ENCODE measurements at regions not wholly inside any gene's neighbourhood (a gene's known extent, or its start where the extent isn't known, plus 50 kb on each side); places are given as distances from the start of the nearest gene placed in this dataset.

DNA sequence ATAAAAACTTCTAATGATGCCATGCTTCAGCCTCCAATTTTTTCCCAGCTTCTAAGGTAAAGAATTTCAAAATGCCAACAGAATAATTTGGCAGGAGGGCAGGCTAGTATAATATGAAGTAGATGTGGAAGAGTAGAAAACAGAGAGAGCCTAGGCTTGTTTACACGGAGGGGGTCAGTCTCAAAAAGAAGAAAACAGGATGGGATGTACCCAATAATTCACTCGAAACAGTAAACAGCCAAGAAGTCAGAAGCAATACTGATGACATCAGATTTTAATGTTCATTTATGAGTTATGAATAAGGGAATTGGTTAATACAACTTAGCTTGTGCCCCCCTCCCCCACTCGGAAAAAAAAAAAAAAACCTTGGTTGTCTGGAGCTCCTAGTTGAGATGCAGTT lies 422.5 kb downstream of the FOXO1 start:
- TF ChIP-seq POLR2A (IDR thresholded peaks at IDR 0.05; ENCODE audit: low read length) (no peak), GATA1 (IDR thresholded peaks at IDR 0.05; ENCODE audit: low read depth, low read length) (no peak)
- no peak for DNase-seq

DNA sequence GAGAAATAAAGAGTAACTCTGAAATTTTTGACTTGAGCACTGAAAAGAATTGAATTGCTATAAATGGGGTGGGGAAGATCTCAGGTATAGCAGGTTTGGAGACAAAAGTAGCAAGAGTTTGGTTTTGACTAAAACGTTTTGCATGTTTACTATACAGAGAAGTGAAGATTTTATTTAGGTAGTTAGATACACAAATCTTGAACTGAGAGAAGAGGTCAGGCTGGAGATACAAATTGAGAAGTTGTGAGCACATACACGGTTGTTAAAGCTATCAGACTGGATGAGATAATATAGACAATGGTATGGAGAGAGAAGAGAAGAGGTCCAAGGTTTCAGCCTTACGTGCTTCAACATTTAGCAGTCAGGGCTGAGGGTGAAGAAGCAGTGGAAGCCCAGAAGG lies 420.9 kb downstream of the FOXO1 start:
- TF ChIP-seq GATA1 (IDR thresholded peaks at IDR 0.05; ENCODE audit: low read depth, low read length) (no peak), POLR2A (IDR thresholded peaks at IDR 0.05; ENCODE audit: low read length) (no peak)
- DNase-seq: no peak

DNA sequence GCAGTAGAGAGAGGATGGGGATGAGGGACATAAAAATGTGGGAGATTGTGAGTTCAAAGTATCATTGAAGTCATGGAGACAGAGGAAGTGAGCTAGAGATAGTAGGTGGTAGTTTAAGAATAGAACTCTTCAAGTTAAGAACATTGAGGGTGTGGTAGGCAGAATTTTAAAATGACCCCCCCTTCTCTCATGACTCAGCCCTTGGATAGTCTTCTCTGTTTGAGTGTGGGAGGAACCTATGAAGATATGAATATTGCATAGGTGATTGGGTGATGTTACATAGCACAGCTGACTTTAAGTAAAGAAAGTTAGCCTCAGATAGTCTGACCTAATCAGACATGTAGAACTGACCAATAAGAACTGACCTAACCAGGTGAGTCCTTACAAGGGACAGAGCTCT lies 418.6 kb downstream of the FOXO1 start:
- TF ChIP-seq POLR2A (IDR thresholded peaks at IDR 0.05; ENCODE audit: low read length) (no peak), GATA1 (IDR thresholded peaks at IDR 0.05; ENCODE audit: low read depth, low read length) (no peak)
- no peak for DNase-seq

DNA sequence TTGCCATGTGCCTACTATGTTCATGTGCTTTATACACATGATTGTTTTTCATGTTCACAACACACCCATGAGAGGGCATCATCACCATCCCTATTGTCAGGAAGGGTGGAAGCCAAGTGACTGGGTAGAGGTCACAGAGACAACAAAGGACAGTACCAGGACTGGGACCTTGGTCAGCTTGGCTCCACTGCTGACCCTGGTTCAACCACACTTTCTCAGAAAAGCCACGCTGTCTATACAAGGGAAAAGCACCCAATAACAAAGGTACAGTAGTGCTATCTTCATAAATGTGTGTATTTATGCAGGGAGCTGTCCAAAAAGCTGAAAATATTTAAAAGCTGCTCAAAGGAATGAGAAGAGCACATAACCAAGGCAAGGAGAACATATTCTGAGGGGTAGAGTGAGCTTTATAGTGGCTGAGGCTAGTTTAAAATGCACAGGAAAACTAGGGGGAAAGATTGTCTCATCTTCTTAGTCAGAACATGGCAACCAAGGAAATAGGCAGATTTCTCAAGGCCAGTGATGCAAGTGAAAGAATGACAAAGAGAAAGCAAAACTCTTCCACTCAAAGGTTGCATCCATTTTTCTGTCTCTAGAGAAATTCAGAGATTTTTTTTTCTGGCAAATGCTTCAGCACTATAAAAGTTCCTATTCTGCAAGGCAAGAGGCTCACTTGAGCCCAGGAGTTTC lies 415.0 kb downstream of the FOXO1 start:
- DNase-seq: no peak
- no peak for TF ChIP-seq GATA1 (IDR thresholded peaks at IDR 0.05; ENCODE audit: low read depth, low read length)
- TF ChIP-seq POLR2A (IDR thresholded peaks at IDR 0.05; ENCODE audit: low read length): no peak

DNA sequence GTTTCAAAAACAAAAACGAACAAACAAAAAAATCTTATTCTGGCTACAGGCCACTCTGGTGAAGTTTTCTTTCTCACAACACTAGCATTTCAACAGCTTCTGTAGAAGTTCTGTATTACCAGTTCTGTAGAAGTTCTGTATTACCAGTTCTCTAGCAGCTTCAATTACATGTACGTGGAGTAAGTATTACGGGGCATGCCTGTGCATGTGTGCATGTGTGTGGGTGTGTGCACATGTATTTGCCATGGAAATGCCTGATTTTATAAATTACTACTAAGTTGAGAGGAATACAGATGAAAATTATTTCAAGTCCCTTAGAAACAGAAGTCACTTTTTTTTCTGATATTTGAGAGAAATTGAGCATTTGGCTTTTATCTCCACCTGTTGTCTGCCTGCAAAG lies 414.2 kb downstream of the FOXO1 start:
- TF ChIP-seq GATA1 (IDR thresholded peaks at IDR 0.05; ENCODE audit: low read depth, low read length) (no peak), POLR2A (IDR thresholded peaks at IDR 0.05; ENCODE audit: low read length) (no peak)
- no peak for DNase-seq

DNA sequence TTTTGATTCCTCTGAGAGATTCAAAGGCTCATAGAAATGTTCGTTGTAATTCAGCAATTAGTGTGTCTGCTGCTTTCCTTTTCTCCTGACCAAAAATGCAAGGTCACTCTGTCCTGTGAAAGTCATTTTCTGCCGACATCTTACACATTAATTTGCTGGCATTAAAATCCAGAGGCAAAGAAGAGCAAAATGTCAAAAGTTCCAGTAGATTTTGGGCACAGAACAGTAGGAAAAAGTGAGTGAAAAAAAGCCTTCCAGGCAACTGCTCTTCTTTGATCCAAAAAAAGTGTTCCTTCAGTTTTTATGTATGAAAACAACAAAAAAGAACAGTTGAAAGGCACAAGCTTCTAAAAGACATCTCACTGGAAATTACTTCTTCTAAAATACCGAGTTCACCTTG lies 413.8 kb downstream of the FOXO1 start:
- no peak for DNase-seq
- TF ChIP-seq POLR2A (IDR thresholded peaks at IDR 0.05; ENCODE audit: low read length) (no peak), GATA1 (IDR thresholded peaks at IDR 0.05; ENCODE audit: low read depth, low read length) (no peak)

DNA sequence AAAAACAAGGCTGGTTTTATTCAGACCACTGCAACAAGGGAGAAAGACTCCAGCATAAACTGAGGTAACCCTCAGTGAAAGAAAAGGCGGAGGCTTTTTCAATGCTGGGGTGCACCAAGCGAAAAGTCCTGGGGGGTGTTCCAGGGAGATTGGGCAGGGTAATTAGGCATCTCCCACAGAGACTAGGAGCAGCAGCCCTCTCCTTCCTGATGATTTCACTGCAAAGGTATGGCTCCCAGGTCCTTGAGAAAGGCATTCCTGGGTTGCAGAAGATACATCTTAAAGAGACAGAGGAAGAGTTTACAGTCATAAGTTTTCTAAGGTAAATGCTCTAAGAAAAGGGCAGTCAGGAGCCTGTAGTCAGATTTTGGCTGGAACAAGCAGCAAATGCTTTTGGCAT lies 412.0 kb downstream of the FOXO1 start:
- no peak for DNase-seq
- TF ChIP-seq POLR2A (IDR thresholded peaks at IDR 0.05; ENCODE audit: low read length): no peak
- no peak for TF ChIP-seq GATA1 (IDR thresholded peaks at IDR 0.05; ENCODE audit: low read depth, low read length)

DNA sequence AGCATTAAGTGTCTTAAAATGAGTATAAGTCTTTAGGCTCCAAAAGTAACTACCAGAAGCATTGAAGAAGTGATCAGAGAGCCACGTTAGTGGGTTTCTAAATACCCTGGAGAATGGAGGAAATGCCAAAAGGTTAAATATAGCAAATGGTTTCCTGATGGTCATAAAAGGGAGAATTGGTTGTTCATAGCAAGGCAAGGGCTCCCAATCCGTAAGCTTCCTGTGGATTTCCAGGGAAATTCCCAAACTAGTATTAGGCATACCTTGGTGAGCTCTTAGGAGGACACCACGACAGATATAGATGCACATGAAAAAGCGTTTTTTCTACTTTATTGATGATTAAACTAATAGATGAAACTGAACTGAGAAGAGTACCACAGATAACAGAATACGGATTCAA lies 410.9 kb downstream of the FOXO1 start:
- no peak for DNase-seq
- no peak for TF ChIP-seq POLR2A (IDR thresholded peaks at IDR 0.05; ENCODE audit: low read length)
- no peak for TF ChIP-seq GATA1 (IDR thresholded peaks at IDR 0.05; ENCODE audit: low read depth, low read length)

DNA sequence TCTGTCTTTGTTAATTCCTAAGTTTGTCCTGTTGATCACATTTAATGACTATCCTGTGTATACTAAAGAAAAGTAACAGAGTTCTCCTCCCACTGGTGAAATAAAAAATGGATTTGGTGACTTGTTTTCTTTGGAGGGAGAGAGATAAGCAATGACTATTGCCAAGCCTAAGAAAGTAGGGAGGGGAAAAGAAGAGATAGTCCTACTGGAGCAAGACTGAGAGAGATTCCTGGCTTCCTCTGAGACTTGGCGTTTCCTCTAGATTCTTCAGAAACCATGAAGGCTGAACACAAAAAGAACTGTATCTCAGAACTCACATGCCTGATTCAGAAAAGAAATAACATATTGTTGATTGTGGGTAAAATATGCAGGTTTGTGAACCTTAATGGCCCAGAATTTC lies 406.5 kb downstream of the FOXO1 start:
- DNase-seq: no peak
- no peak for TF ChIP-seq GATA1 (IDR thresholded peaks at IDR 0.05; ENCODE audit: low read depth, low read length)
- TF ChIP-seq POLR2A (IDR thresholded peaks at IDR 0.05; ENCODE audit: low read length): no peak

DNA sequence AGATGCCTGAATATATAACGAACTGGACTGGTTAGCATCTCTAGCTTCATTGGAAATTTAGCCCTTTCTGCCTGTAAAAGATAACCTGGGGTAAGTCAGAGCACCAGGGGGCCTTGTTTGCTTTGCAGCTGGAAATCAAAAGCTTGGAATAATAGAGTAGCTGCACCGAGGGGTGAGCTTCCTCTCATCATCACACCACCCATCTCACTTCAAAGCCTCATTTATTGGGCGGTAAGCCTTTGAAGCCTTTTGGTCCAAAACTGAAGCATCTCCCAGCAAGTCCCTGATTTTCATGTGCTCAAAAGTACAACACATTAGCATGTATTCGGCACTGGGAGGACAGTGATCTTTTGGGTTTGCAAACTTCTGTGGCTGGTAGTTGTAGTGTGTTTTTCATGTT lies 405.1 kb downstream of the FOXO1 start:
- no peak for TF ChIP-seq POLR2A (IDR thresholded peaks at IDR 0.05; ENCODE audit: low read length)
- no peak for TF ChIP-seq GATA1 (IDR thresholded peaks at IDR 0.05; ENCODE audit: low read depth, low read length)
- DNase-seq: no peak

DNA sequence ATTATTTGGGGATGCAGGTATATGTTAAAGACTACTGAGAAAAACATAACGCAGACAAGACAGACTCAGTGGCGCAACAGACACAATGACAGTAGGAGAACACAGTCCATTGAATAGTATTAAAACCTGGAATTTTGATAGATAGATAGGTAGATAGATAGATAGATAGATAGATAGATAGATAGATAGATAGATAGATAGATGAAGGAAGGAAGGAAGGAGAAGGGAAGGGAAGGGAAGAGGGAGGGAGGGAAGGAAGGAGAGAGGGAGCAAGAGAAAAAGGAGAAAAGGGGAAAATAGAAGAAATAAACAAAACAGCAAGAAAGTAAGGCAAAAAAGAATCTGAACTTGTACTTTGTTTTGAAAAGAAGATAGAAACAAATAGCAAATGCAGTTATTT lies 404.5 kb downstream of the FOXO1 start:
- TF ChIP-seq GATA1 (IDR thresholded peaks at IDR 0.05; ENCODE audit: low read depth, low read length): no peak
- TF ChIP-seq POLR2A (IDR thresholded peaks at IDR 0.05; ENCODE audit: low read length): no peak
- no peak for DNase-seq

DNA sequence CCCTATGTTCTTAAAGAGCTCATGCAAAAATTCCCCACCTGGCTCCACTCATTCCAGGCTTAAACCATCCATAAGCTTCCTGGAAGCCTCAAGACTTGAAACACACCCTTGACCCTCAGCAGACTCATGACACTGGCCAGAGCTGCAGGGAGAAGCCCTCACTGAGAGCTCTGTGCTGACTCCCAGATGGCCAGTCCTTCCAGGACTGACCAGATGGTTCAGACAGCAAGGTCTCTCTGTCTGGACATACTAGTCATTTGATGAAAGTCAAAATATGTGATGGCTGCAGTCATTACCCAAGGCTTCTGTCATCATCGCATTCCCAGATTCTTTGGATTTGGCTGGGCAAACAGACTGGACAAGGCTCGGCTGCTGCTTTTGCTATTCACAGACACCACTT lies 397.4 kb downstream of the FOXO1 start:
- DNase-seq: no peak
- TF ChIP-seq POLR2A (IDR thresholded peaks at IDR 0.05; ENCODE audit: low read length): no peak
- TF ChIP-seq GATA1 (IDR thresholded peaks at IDR 0.05; ENCODE audit: low read depth, low read length): no peak

DNA sequence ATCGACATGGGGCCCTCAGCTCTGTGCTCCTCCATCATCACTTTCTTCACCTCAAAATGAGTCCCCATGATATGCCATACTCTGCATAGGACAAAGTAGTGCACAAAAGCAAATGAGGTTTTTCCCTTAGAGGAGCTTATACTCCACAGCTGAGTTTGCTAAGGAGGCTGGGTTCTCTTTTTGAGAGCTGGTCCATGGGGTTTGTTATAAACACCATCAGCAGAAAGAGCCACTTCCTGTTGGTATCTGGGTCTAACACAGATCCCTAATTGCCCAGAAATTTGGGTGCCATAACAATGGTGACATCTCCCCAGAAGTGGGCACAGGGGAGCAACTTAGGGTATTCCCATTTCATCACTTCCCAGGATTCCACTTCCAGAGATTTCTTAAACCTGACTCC lies 395.7 kb downstream of the FOXO1 start:
- TF ChIP-seq POLR2A (IDR thresholded peaks at IDR 0.05; ENCODE audit: low read length): no peak
- no peak for TF ChIP-seq GATA1 (IDR thresholded peaks at IDR 0.05; ENCODE audit: low read depth, low read length)
- DNase-seq: no peak

DNA sequence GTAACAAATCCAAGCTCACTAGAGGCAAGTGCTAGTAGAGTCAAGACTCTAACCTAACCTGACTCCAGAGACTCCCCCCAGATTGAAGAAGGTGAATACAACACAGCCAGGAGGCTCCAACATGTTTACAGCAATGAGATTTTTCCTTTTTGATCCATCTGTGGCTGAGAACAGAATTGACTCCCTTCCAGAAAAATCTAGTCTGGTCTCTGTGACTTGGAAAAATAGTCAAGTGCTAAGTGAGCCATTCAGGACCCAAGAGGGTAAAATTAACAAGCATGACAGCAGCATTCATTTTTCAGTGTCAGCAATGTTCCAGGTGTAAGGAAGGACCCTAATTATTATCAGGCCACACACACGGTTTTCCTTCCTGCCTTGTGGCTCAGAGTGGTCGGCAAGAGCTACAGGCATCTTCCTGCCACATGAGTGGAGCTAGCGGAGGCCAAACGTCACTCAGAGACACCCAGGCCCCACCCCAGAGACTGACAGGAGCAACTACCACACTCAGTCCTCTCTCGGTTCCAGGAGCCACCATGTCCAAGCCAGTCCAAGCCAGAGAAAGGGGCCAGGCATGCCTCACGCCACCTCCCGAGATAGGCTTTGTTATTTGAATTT lies 395.1 kb downstream of the FOXO1 start:
- DNase-seq: no peak
- TF ChIP-seq POLR2A (IDR thresholded peaks at IDR 0.05; ENCODE audit: low read length) (no peak), GATA1 (IDR thresholded peaks at IDR 0.05; ENCODE audit: low read depth, low read length) (no peak)

Measured in erythroblast (primary cell).